GM12878 (cell line): ENCODE measurements at regions not wholly inside any gene's neighbourhood (a gene's known extent, or its start where the extent isn't known, plus 50 kb on each side); places are given as distances from the start of the nearest gene placed in this dataset.

ENCODE experiments used
- ATAC-seq: fragments of 200-7000 bp; cut with Tn5 transposase; 3 replicates; pipeline ENCODE4 v1.9.1; 2020; ENCODE audit warnings: mild to moderate bottlenecking, moderate library complexity
- BruUV-seq: library from RNA; stranded (reverse); fragments of 400-500 nt; replicated peaks from 2 replicates; lab custom pipeline; 2021; lab: Mats Ljungman, UMichigan
- CTCF ChIA-PET: fragments of 300-600 bp; sonication (Branson Sonifier 250); formaldehyde crosslinking; extraction: SDS; loops from one replicate; lab custom pipeline; 2021; ENCODE audit warnings: inconsistent platforms; lab: Yijun Ruan, JAX
- POLR2A ChIA-PET: fragments of 350-600 bp; formaldehyde crosslinking; extraction: SDS; loops from one replicate; lab custom pipeline; 2021; ENCODE audit warnings: inconsistent platforms; lab: Charles Lee
- RAD21 ChIA-PET: fragments of 300-600 bp; sonication (Branson Sonifier 250); formaldehyde crosslinking; loops from one replicate; lab custom pipeline; 2023; ENCODE audit warnings: antibody characterized with exemption; ENCODE audit not compliant: unreplicated experiment; lab: Charles Lee
- SMC1A ChIA-PET: fragments of 300-600 bp; sonication (Branson Sonifier 250); formaldehyde crosslinking; loops from one replicate; lab custom pipeline; 2023; ENCODE audit not compliant: unreplicated experiment, uncharacterized antibody; lab: Charles Lee
- DNase-seq: peaks from one replicate; pipeline ENCODE4 v3.0.0-alpha.2; 2011; ENCODE audit warnings: low read depth, low spot score
- FAIRE-seq: peaks from 3 replicates; lab custom pipeline; 2011; peaks lifted over from hg19 to GRCh38; lab: Jason Lieb, UNC
- H2AFZ ChIP-seq: 2 replicates; pipeline ENCODE4 v1.6.0; 2011; ENCODE audit warnings: low read depth, low read length, control low read depth; ENCODE audit not compliant: control insufficient read depth
- H3K27ac ChIP-seq: 2 replicates; pipeline ENCODE4 v1.5.1; 2011; ENCODE audit warnings: control low read depth; ENCODE audit not compliant: control insufficient read depth, insufficient read depth
- H3K27me3 ChIP-seq, 2 experiments: replicated peaks in 1 of 2; 2 replicates each; pipeline versions ENCODE4 v1.6.0 to v1.6.1; 2011; ENCODE audit warnings: low read length in 1 of 2; ENCODE audit not compliant: control insufficient read depth in 2 of 2, insufficient read depth in 2 of 2
- H3K36me3 ChIP-seq, 2 experiments: 2 replicates each; pipeline ENCODE4 v1.5.1; 2011; ENCODE audit warnings: low read length in 1 of 2; ENCODE audit not compliant: control insufficient read depth in 2 of 2, insufficient read depth in 2 of 2
- H3K4me1 ChIP-seq: 2 replicates; pipeline ENCODE4 v1.6.1; 2011; ENCODE audit warnings: mild to moderate bottlenecking, low read length, moderate library complexity, mixed read lengths; ENCODE audit not compliant: control insufficient read depth, insufficient read depth
- H3K4me2 ChIP-seq: 2 replicates; pipeline ENCODE4 v1.6.0; 2011; ENCODE audit warnings: control low read depth; ENCODE audit not compliant: control insufficient read depth, insufficient read depth
- H3K4me3 ChIP-seq: fragments of 200-600 bp; sonication (generic); 2 replicates; pipeline ENCODE4 v1.5.1; 2016
- H3K79me2 ChIP-seq: 2 replicates; pipeline ENCODE4 v1.6.0; 2011; ENCODE audit warnings: low read length; ENCODE audit not compliant: control insufficient read depth, insufficient read depth
- H3K9ac ChIP-seq: 2 replicates; pipeline ENCODE4 v1.8.0; 2011; ENCODE audit warnings: low read length, control low read depth, mixed read lengths; ENCODE audit not compliant: control insufficient read depth, insufficient read depth
- H3K9me3 ChIP-seq: replicated peaks from 3 replicates; pipeline ENCODE4 v1.5.1; 2011; ENCODE audit warnings: mild to moderate bottlenecking, low read length; ENCODE audit not compliant: control insufficient read depth, insufficient read depth
- H4K20me1 ChIP-seq: 2 replicates; pipeline ENCODE4 v1.6.0; 2011; ENCODE audit not compliant: control insufficient read depth, insufficient read depth
- ASH2L ChIP-seq: fragments of 300-600, 200-600 bp; sonication (generic); IDR thresholded peaks from 2 replicates; pipeline ENCODE4 v1.6.1; 2017; ENCODE audit warnings: low read depth, mild to moderate bottlenecking, borderline replicate concordance
- CBFB ChIP-seq: IDR thresholded peaks from 2 replicates; pipeline ENCODE4 v1.6.1; 2016; ENCODE audit warnings: antibody characterized with exemption, low read depth
- NFIC ChIP-seq: IDR thresholded peaks from 2 replicates; pipeline ENCODE4 v1.6.1; 2012; ENCODE audit warnings: low read depth, mild to moderate bottlenecking, inconsistent platforms, low read length, moderate library complexity
- NFYA ChIP-seq: IDR thresholded peaks from 2 replicates; pipeline ENCODE4 v1.6.1; 2011; ENCODE audit warnings: low read depth, mild to moderate bottlenecking, low read length, improper control_type of control experiment, borderline replicate concordance
- ZNF274 ChIP-seq: IDR thresholded peaks from one replicate; pipeline ENCODE4 v1.8.0; 2011; ENCODE audit not compliant: insufficient read length, insufficient read depth
- WGBS: methylation state at CpG from one replicate; pipeline ENCODE4 v1.1.6; 2016; ENCODE audit warnings: low lambda C conversion rate; ENCODE audit not compliant: insufficient replicate concordance, insufficient coverage; ENCODE audit errors: missing lambda C conversion rate; 5-methylcytosine and 5-hydroxymethylcytosine counted together
- in situ Hi-C: fragments of 300-500 bp; cut with MboI; formaldehyde crosslinking; loops from 9 replicates; pipeline ENCODE4 v1.14.3; 2018; ENCODE audit warnings: mixed read lengths
- intact Hi-C: fragments of 100-400 bp; cut with micrococcal nuclease; formaldehyde crosslinking; loops from one replicate; pipeline ENCODE4 v1.14.2; 2022; ENCODE audit not compliant: unreplicated experiment
- TF ChIP-seq, protein P1 (sequence below): fragments of 450-650 bp; formaldehyde crosslinking; IDR thresholded peaks from 2 replicates; pipeline ENCODE4 v1.4.0; 2022; ENCODE audit warnings: mild to moderate bottlenecking, moderate library complexity

DNA sequence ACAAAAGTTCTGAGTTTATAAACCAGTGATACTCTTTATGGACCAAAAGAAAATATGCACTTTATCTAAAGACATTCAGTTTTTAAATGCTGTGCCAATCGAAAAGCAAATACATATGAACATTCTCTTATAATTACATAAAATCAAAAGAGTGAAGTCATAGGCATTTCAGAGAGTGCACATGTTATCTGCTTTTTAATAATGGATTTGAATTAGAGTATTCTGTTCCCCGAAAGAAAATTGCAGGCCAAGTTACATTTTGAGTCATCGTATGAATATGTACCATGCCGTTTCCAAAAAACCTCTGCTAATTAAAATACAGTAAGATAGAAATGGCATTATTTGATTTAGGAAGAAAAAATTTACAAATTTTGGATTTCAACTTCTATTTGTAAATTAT lies 565.7 kb downstream of the ZEB2 start:
- no peaks in the 10 kb centered on the region for H3K27me3 ChIP-seq
- ChIA-PET RAD21 (interaction anchor here (0.9 to 2.7 kb wide), 2 partner anchors 15 to 20 kb away, joined by 3 to 6 read pairs; no protein-coding TSS in a partner anchor), CTCF (no interaction called here), SMC1A (interaction anchor here (1.4 to 2.7 kb wide), 4 partner anchors 10 to 20 kb away, joined by 5 to 14 read pairs (median 6); no protein-coding TSS in a partner anchor), POLR2A (no interaction called here)
- no peak for DNase-seq
- H3K79me2 ChIP-seq: no peaks in the 10 kb centered on the region
- H3K9ac ChIP-seq: no peak overlapping the region
- TF ChIP-seq NFYA (no peak), ASH2L (no peak), ZNF274 (no peak), CBFB (no peak), NFIC (no peak)
- TF ChIP-seq, protein P1, sequence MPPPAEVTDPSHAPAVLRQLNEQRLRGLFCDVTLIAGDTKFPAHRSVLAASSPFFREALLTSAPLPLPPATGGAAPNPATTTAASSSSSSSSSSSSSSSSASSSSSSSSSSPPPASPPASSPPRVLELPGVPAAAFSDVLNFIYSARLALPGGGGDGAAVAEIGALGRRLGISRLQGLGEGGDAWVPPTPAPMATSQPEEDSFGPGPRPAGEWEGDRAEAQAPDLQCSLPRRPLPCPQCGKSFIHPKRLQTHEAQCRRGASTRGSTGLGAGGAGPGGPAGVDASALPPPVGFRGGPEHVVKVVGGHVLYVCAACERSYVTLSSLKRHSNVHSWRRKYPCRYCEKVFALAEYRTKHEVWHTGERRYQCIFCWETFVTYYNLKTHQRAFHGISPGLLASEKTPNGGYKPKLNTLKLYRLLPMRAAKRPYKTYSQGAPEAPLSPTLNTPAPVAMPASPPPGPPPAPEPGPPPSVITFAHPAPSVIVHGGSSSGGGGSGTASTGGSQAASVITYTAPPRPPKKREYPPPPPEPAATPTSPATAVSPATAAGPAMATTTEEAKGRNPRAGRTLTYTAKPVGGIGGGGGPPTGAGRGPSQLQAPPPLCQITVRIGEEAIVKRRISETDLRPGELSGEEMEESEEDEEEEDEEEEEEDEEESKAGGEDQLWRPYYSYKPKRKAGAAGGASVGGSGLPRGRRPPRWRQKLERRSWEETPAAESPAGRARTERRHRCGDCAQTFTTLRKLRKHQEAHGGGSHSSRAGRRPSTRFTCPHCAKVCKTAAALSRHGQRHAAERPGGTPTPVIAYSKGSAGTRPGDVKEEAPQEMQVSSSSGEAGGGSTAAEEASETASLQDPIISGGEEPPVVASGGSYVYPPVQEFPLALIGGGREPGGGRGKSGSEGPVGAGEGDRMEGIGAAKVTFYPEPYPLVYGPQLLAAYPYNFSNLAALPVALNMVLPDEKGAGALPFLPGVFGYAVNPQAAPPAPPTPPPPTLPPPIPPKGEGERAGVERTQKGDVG (CRISPR knock-in tag): no peak
- in situ Hi-C loops (no loop called here), intact Hi-C loops (no loop called here)
- no peak overlapping the region for H3K27ac ChIP-seq
- H3K36me3 ChIP-seq: no peaks in the 10 kb centered on the region
- no peak overlapping the region for H3K4me2 ChIP-seq
- no peaks in the 10 kb centered on the region for H4K20me1 ChIP-seq
- H2AFZ ChIP-seq: no peak overlapping the region
- H3K9me3 ChIP-seq: no peaks in the 10 kb centered on the region
- no peak for FAIRE-seq
- no TSS peak for BruUV-seq
- no peaks in the 10 kb centered on the region for H3K4me1 ChIP-seq
- no peak overlapping the region for H3K4me3 ChIP-seq
- no peak for ATAC-seq
- 87% methylated on average over 4 of the region's 4 CpGs for WGBS
